WTC11 (cell line): ENCODE measurements at regions not wholly inside any gene's neighbourhood (a gene's known extent, or its start where the extent isn't known, plus 50 kb on each side); places are given as distances from the start of the nearest gene placed in this dataset.

Experiments used
- CTCF ChIP-seq: fragments of 200-600 bp; IDR thresholded peaks from 2 replicates; pipeline ENCODE4 v1.8.0; 2022; ENCODE audit warnings: antibody characterized with exemption
- RORB ChIP-seq: fragments of 250-450 bp; sonication (Bioruptor Pico); IDR thresholded peaks from 2 replicates; pipeline ENCODE4 v1.9.0; 2021; ENCODE audit warnings: mild to moderate bottlenecking
- TEAD4 ChIP-seq: sonication (generic); formaldehyde crosslinking; IDR thresholded peaks from 2 replicates; pipeline ENCODE4 v1.8.0; 2022; ENCODE audit warnings: mild to moderate bottlenecking, missing genetic modification reagents

GRCh38 chr6:106880952-106881351 is 93.6 kb downstream of the CD24 start:
- TF ChIP-seq CTCF (no peak), TEAD4 (CRISPR knock-in tag) (no peak), RORB (CRISPR knock-in tag) (no peak)
